Fibroblast of skin of back (primary cell): ENCODE measurements at regions not wholly inside any gene's neighbourhood (a gene's known extent, or its start where the extent isn't known, plus 50 kb on each side); places are given as distances from the start of the nearest gene placed in this dataset.
"Not testable (repeated sequence)": the region's sequence is repeated elsewhere in the genome, so short reads cannot be mapped to it uniquely, and the experiment has no call there.

Experiments
- DNase-seq: peaks from one replicate; pipeline ENCODE4 v3.0.0-alpha.2; 2013

- DNase-seq: no peak
Measured at GRCh38 chr3:43236008-43236407, 50.3 kb upstream of the SNRK start.

- DNase-seq: no peak
Measured at GRCh38 chr3:43233062-43233461, 53.3 kb upstream of the SNRK start.

- peak; percentile 67 for DNase-seq
Measured at GRCh38 chr3:43231276-43232000, 54.9 kb upstream of the SNRK start.

- DNase-seq: not testable (repeated sequence)
Measured at GRCh38 chr3:43229865-43230264, 56.5 kb upstream of the SNRK start.

GRCh38 chr3:43227685-43228084 is 58.7 kb upstream of the SNRK start:
- not testable (repeated sequence) for DNase-seq

GRCh38 chr3:43224405-43225073 is 61.8 kb upstream of the SNRK start:
- no peak for DNase-seq

- DNase-seq: no peak
Measured at GRCh38 chr3:43223670-43224364, 62.5 kb upstream of the SNRK start.

- DNase-seq: no peak
Measured at GRCh38 chr3:43222590-43222989, 63.8 kb upstream of the SNRK start.

GRCh38 chr3:43221076-43221475 is 65.3 kb upstream of the SNRK start:
- DNase-seq: no peak

- DNase-seq: no peak
Measured at GRCh38 chr3:43219616-43220015, 66.7 kb upstream of the SNRK start.

GRCh38 chr3:43218921-43219320 is 67.4 kb upstream of the SNRK start:
- DNase-seq: no peak

GRCh38 chr3:43218156-43218555 is 68.2 kb upstream of the SNRK start:
- DNase-seq: no peak

GRCh38 chr3:43217633-43218032 is 68.7 kb upstream of the SNRK start:
- DNase-seq: peak; percentile 12

- no peak for DNase-seq
Measured at GRCh38 chr3:43217206-43217605, 69.1 kb upstream of the SNRK start.

- no peak for DNase-seq
Measured at GRCh38 chr3:43215663-43216275, 70.6 kb upstream of the SNRK start.

GRCh38 chr3:43215138-43215537 is 71.2 kb upstream of the SNRK start:
- no peak for DNase-seq

- DNase-seq: peak; percentile 21
Measured at GRCh38 chr3:43214616-43215015, 71.7 kb upstream of the SNRK start.

- no peak for DNase-seq
Measured at GRCh38 chr3:43213631-43214030, 72.7 kb upstream of the SNRK start.

- no peak for DNase-seq
Measured at GRCh38 chr3:43212914-43213611, 73.3 kb upstream of the SNRK start.

- DNase-seq: no peak
Measured at GRCh38 chr3:43211681-43212080, 74.7 kb upstream of the SNRK start.

GRCh38 chr3:43210049-43211027 is 76.0 kb upstream of the SNRK start:
- DNase-seq: no peak
